Brain microvascular endothelial cell (primary cell): ENCODE measurements at regions not wholly inside any gene's neighbourhood (a gene's known extent, or its start where the extent isn't known, plus 50 kb on each side); places are given as distances from the start of the nearest gene placed in this dataset.

Source experiments
- DNase-seq: peaks from one replicate; pipeline ENCODE4 v3.0.0-alpha.2; 2020
- H3K27ac ChIP-seq: fragments of 250-450 bp; sonication (Bioruptor Pico); 2 replicates; pipeline ENCODE4 v1.5.1; 2020; ENCODE audit warnings: mild to moderate bottlenecking, moderate library complexity
- H3K27me3 ChIP-seq: fragments of 250-450 bp; sonication (Bioruptor Pico); replicated peaks from 2 replicates; pipeline ENCODE4 v1.5.1; 2020; ENCODE audit warnings: mild to moderate bottlenecking
- H3K36me3 ChIP-seq: fragments of 250-450 bp; sonication (Bioruptor Pico); replicated peaks from 2 replicates; pipeline ENCODE4 v1.5.1; 2020; ENCODE audit warnings: mild to moderate bottlenecking
- H3K4me3 ChIP-seq: 2 replicates; pipeline ENCODE4 v1.5.1; 2011; ENCODE audit warnings: low read depth, mild to moderate bottlenecking, control low read depth, low read length, moderate library complexity
- CTCF ChIP-seq: IDR thresholded peaks from 2 replicates; pipeline ENCODE4 v1.5.1; 2011; ENCODE audit warnings: low read depth, mild to moderate bottlenecking, moderate library complexity, low read length, control low read depth, inconsistent platforms; ENCODE audit errors: missing control alignments
- in situ Hi-C: cut with HindIII; loops from 2 replicates; pipeline ENCODE4 v1.10.0; 2017; ENCODE audit warnings: low sequenced_read_pairs, low pct_ligation_motif_present

DNA sequence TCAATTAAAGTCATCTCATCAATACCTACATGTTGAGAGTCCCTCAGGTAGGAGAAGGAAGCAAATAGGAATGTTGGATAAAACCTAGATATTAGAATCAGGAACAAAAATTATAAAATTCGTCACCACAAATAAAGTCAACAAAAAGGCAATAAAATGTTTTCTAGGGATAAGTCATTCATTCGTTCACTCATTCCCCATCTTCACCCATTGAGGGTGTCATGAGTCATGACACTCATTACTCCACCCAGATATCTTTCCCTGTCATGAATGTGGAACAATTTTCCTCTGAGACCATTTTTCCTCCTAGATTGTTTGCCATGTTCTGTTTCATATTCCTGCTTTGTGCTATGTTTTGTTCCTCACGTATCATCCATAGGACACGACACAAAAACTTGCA lies 50.9 kb upstream of the OLIG3 start:
- TF ChIP-seq CTCF = no peak
- H3K27me3 ChIP-seq = no peaks in the 10 kb centered on the region
- in situ Hi-C loops = no loop called here
- DNase-seq = no peak
- H3K4me3 ChIP-seq = no peak overlapping the region
- no peak overlapping the region for H3K27ac ChIP-seq
- no peaks in the 10 kb centered on the region for H3K36me3 ChIP-seq

GRCh38 chr6:137547186-137547585 lies 53.0 kb upstream of the OLIG3 start:
- H3K27me3 ChIP-seq = no peaks in the 10 kb centered on the region
- H3K27ac ChIP-seq = no peak overlapping the region
- TF ChIP-seq CTCF = no peak
- in situ Hi-C loops = no loop called here
- no peaks in the 10 kb centered on the region for H3K36me3 ChIP-seq
- H3K4me3 ChIP-seq = no peak overlapping the region
- no peak for DNase-seq

GRCh38 chr6:137547601-137548000 lies 53.4 kb upstream of the OLIG3 start:
- no peak for DNase-seq
- in situ Hi-C loops = no loop called here
- no peak overlapping the region for H3K27ac ChIP-seq
- H3K27me3 ChIP-seq = no peaks in the 10 kb centered on the region
- no peaks in the 10 kb centered on the region for H3K36me3 ChIP-seq
- TF ChIP-seq CTCF = no peak
- no peak overlapping the region for H3K4me3 ChIP-seq

DNA sequence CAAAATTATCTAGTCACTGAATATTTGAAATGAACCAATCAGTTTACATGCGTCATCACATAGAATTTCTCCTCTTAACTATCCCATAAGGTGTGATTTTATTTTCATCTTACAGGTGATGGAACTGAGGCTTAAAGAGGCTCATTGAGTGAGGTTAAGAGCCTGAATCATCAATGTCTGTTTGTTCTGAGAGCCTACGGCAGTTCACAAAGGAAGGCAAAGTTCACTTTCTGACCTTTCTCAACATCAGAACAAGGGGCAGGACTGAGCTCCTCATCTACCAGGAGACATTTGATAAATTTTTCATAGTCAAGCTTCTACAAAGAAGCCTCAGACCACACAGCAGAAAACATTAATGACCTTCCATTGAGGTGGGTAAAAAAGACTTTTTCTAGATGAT lies 54.9 kb upstream of the OLIG3 start:
- no peak for TF ChIP-seq CTCF
- in situ Hi-C loops = no loop called here
- no peak for DNase-seq
- no peak overlapping the region for H3K27ac ChIP-seq
- no peak overlapping the region for H3K4me3 ChIP-seq
- no peaks in the 10 kb centered on the region for H3K36me3 ChIP-seq
- no peaks in the 10 kb centered on the region for H3K27me3 ChIP-seq

DNA sequence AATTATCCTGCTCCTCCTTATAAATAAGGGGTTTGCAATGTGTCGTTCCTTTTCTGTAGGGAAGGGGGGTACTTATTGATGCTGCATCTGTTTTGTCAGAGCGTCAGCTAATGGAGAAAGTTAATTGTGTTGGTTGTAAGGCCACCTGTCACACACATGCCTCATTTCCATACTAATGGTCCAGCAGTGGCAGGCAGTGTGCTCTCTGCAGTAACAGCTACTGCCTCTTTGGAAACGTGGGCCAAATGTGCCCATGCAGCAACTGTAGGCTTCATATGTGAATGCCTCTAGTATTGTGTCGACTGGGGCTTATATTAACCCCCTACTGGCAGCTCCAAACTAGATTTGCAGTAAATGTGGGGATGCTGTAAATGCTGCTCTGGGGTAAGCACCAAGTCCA lies 56.3 kb upstream of the OLIG3 start:
- TF ChIP-seq CTCF = no peak
- in situ Hi-C loops = no loop called here
- DNase-seq = no peak

DNA sequence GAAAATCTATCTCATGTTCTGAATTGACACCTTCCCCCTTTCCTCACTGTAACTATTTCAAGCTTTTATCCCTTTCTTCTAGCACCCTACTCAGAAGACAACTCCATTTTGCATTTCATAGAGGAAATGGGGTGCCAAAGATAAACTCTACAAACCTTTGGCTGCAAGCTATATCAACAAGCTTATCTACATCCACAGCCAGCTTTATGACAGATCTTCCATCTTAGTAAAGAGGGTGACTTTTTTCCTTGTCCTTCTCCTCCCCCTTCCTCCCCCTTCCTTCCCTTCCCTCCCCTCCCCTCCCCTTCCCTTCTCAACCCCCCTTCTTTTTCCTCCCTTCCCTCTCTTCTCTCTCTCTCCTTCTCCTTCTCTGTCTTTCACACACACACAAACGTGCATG lies 58.0 kb upstream of the OLIG3 start:
- DNase-seq = no peak
- TF ChIP-seq CTCF = no peak
- Histone ChIP-seq H3K36me3 (no peaks in the 10 kb centered on the region), H3K4me3 (no peak overlapping the region), H3K27ac (no peak overlapping the region), H3K27me3 (no peaks in the 10 kb centered on the region)
- in situ Hi-C loops = no loop called here

More for the DNA sequence above, 56.3 kb upstream of the OLIG3 start:
- Histone ChIP-seq H3K27ac (no peak overlapping the region), H3K4me3 (no peak overlapping the region), H3K36me3 (no peaks in the 10 kb centered on the region), H3K27me3 (no peaks in the 10 kb centered on the region)
